ENCODE measurements at regions not wholly inside any gene's neighbourhood (a gene's known extent, or its start where the extent isn't known, plus 50 kb on each side); places are given as distances from the start of the nearest gene placed in this dataset.

DNA sequence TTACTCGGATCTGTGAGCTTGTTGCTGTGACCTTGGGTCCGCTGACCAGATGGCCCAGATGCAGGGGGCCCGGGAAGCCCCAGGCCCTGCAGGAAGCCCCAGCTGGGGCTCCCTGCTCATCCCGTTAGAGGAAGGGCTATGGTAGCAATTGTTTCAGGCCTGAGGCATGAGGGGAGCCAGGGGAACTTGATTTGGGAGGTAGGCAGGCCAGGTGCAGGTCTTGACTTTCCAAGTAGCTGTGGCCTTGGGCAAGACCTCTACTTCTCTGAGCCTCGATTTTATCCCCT, 55.0 kb upstream of the CXCL12 start:
- TF ChIP-seq ZC3H10 (CRISPR knock-in tag; IDR thresholded peaks at IDR 0.05) = no peak
- no peak for ATAC-seq

DNA sequence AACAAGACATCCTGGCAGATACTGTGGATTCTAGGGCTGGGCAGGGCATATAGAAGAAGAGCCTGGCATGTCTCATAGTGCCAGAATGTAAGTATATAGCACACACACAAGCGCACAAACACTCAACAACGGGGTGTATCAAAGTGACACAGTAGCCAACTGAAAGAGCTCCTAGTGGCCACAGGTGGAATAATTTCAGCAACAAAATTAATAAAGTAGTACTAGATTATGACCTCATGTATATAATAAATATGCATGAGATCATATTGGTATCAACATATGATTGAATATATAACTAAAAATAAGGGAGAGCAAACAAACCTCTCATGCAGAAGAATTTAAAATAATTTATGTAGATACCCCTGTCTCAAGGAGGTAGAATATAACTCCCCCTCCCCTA, 72.4 kb upstream of the CXCL12 start:
- TF ChIP-seq, protein P1, sequence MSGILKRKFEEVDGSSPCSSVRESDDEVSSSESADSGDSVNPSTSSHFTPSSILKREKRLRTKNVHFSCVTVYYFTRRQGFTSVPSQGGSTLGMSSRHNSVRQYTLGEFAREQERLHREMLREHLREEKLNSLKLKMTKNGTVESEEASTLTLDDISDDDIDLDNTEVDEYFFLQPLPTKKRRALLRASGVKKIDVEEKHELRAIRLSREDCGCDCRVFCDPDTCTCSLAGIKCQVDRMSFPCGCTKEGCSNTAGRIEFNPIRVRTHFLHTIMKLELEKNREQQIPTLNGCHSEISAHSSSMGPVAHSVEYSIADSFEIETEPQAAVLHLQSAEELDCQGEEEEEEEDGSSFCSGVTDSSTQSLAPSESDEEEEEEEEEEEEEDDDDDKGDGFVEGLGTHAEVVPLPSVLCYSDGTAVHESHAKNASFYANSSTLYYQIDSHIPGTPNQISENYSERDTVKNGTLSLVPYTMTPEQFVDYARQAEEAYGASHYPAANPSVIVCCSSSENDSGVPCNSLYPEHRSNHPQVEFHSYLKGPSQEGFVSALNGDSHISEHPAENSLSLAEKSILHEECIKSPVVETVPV (CRISPR knock-in tag; IDR thresholded peaks at IDR 0.05) = no peak
- TF ChIP-seq BACH2 (CRISPR knock-in tag; IDR thresholded peaks at IDR 0.05; ENCODE audit: borderline replicate concordance) = no peak
- TF ChIP-seq ISL1 (CRISPR knock-in tag; IDR thresholded peaks at IDR 0.05) = no peak
- no peak for TF ChIP-seq ZNF8 (CRISPR knock-in tag; IDR thresholded peaks at IDR 0.05)
- TF ChIP-seq OSR1 (CRISPR knock-in tag; IDR thresholded peaks at IDR 0.05) = no peak
- TF ChIP-seq CSDC2 (CRISPR knock-in tag; IDR thresholded peaks at IDR 0.05) = no peak
- no peak for TF ChIP-seq TCF4 (CRISPR knock-in tag; IDR thresholded peaks at IDR 0.05; ENCODE audit: borderline replicate concordance)
- TF ChIP-seq ESRRG (CRISPR knock-in tag; IDR thresholded peaks at IDR 0.05) = no peak
- TF ChIP-seq ZNF565 (CRISPR knock-in tag; conservative IDR thresholded peaks at IDR 0.05; ENCODE audit: low read depth) = no peak
- no peak for TF ChIP-seq TOX (CRISPR knock-in tag; IDR thresholded peaks at IDR 0.05; ENCODE audit: borderline replicate concordance)
- TF ChIP-seq PPARA (CRISPR knock-in tag; IDR thresholded peaks at IDR 0.05; ENCODE audit: borderline replicate concordance) = no peak
- TF ChIP-seq ZFP30 (CRISPR knock-in tag; IDR thresholded peaks at IDR 0.05) = no peak
- TF ChIP-seq, protein P2, sequence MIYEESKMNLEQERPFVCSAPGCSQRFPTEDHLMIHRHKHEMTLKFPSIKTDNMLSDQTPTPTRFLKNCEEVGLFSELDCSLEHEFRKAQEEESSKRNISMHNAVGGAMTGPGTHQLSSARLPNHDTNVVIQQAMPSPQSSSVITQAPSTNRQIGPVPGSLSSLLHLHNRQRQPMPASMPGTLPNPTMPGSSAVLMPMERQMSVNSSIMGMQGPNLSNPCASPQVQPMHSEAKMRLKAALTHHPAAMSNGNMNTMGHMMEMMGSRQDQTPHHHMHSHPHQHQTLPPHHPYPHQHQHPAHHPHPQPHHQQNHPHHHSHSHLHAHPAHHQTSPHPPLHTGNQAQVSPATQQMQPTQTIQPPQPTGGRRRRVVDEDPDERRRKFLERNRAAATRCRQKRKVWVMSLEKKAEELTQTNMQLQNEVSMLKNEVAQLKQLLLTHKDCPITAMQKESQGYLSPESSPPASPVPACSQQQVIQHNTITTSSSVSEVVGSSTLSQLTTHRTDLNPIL (CRISPR knock-in tag; IDR thresholded peaks at IDR 0.05; ENCODE audit: low read depth) = no peak
- TF ChIP-seq ZNF70 (CRISPR knock-in tag; IDR thresholded peaks at IDR 0.05) = no peak
- no peak for TF ChIP-seq RARB (CRISPR knock-in tag; IDR thresholded peaks at IDR 0.05)
- TF ChIP-seq, protein P3, sequence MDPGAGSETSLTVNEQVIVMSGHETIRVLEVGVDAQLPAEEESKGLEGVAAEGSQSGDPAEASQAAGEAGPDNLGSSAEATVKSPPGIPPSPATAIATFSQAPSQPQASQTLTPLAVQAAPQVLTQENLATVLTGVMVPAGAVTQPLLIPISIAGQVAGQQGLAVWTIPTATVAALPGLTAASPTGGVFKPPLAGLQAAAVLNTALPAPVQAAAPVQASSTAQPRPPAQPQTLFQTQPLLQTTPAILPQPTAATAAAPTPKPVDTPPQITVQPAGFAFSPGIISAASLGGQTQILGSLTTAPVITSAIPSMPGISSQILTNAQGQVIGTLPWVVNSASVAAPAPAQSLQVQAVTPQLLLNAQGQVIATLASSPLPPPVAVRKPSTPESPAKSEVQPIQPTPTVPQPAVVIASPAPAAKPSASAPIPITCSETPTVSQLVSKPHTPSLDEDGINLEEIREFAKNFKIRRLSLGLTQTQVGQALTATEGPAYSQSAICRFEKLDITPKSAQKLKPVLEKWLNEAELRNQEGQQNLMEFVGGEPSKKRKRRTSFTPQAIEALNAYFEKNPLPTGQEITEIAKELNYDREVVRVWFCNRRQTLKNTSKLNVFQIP (CRISPR knock-in tag; IDR thresholded peaks at IDR 0.05; ENCODE audit: borderline replicate concordance, low read depth) = no peak
- TF ChIP-seq ARNTL (CRISPR knock-in tag; IDR thresholded peaks at IDR 0.05; ENCODE audit: borderline replicate concordance, low read depth) = no peak
- TF ChIP-seq, protein P4, sequence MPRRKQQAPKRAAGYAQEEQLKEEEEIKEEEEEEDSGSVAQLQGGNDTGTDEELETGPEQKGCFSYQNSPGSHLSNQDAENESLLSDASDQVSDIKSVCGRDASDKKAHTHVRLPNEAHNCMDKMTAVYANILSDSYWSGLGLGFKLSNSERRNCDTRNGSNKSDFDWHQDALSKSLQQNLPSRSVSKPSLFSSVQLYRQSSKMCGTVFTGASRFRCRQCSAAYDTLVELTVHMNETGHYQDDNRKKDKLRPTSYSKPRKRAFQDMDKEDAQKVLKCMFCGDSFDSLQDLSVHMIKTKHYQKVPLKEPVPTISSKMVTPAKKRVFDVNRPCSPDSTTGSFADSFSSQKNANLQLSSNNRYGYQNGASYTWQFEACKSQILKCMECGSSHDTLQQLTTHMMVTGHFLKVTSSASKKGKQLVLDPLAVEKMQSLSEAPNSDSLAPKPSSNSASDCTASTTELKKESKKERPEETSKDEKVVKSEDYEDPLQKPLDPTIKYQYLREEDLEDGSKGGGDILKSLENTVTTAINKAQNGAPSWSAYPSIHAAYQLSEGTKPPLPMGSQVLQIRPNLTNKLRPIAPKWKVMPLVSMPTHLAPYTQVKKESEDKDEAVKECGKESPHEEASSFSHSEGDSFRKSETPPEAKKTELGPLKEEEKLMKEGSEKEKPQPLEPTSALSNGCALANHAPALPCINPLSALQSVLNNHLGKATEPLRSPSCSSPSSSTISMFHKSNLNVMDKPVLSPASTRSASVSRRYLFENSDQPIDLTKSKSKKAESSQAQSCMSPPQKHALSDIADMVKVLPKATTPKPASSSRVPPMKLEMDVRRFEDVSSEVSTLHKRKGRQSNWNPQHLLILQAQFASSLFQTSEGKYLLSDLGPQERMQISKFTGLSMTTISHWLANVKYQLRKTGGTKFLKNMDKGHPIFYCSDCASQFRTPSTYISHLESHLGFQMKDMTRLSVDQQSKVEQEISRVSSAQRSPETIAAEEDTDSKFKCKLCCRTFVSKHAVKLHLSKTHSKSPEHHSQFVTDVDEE (CRISPR knock-in tag; IDR thresholded peaks at IDR 0.05) = no peak
- no peak for TF ChIP-seq GLIS3 (CRISPR knock-in tag; IDR thresholded peaks at IDR 0.05)
- TF ChIP-seq ZC3H10 (CRISPR knock-in tag; IDR thresholded peaks at IDR 0.05) = no peak
- no peak for ATAC-seq

DNA sequence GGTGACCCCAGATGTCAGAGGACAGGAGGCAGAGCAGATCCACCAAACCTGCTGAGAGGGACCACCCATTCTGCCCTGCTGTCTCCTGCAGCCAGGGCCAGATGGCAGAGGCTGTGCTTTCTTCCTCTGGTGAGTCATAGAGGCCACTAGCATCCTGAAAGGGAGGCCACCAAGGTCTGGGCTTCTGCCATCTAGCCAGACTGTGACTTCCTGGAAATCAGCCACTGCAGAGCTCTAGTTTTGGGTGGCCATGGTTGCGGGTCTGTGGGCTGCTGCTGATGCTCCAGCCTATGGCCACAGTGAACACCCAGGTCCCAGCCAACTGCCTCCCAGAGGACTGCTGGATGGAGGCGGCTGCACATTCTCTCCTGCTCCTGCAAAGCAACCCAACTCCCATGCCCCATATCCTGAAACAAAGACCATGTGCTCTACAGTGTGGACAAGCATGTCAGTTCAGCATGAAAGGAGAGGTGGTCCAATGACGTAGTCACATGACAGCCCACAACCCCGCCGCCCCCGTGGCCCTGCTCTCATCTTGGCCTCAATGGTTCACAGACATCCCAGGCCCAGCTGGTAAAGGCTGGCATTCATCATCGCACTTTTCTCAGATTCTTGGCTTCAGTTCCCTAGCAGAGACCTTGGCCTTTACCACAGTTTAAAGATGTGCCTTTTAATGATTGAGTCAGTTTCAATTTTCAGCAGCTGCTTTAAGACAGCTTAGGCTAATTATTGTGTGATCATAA, 73.9 kb upstream of the CXCL12 start:
- no peak for TF ChIP-seq OSR1 (CRISPR knock-in tag; IDR thresholded peaks at IDR 0.05)
- TF ChIP-seq, protein P5, sequence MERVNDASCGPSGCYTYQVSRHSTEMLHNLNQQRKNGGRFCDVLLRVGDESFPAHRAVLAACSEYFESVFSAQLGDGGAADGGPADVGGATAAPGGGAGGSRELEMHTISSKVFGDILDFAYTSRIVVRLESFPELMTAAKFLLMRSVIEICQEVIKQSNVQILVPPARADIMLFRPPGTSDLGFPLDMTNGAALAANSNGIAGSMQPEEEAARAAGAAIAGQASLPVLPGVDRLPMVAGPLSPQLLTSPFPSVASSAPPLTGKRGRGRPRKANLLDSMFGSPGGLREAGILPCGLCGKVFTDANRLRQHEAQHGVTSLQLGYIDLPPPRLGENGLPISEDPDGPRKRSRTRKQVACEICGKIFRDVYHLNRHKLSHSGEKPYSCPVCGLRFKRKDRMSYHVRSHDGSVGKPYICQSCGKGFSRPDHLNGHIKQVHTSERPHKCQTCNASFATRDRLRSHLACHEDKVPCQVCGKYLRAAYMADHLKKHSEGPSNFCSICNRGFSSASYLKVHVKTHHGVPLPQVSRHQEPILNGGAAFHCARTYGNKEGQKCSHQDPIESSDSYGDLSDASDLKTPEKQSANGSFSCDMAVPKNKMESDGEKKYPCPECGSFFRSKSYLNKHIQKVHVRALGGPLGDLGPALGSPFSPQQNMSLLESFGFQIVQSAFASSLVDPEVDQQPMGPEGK (CRISPR knock-in tag; IDR thresholded peaks at IDR 0.05; ENCODE audit: borderline replicate concordance) = no peak
- no peak for TF ChIP-seq CSDC2 (CRISPR knock-in tag; IDR thresholded peaks at IDR 0.05)
- TF ChIP-seq ZC3H10 (CRISPR knock-in tag; IDR thresholded peaks at IDR 0.05) = no peak
- ATAC-seq = no peak

All from SK-N-SH treated with all-trans-retinoic acid at 6 μM for 48 hours (cell line).